Bronchial epithelial cell (primary cell): ENCODE measurements at regions not wholly inside any gene's neighbourhood (a gene's known extent, or its start where the extent isn't known, plus 50 kb on each side); places are given as distances from the start of the nearest gene placed in this dataset.

ENCODE experiments used
- DNase-seq: peaks from one replicate; pipeline ENCODE4 v3.0.0-alpha.2; 2010; ENCODE audit warnings: low read depth
- FAIRE-seq: peaks from 2 replicates; lab custom pipeline; 2011; peaks lifted over from hg19 to GRCh38; lab: Jason Lieb, UNC
- H3K27me3 ChIP-seq: 2 replicates; pipeline ENCODE4 v1.5.1; 2011; ENCODE audit warnings: low read length; ENCODE audit not compliant: control insufficient read depth, insufficient read depth
- H3K36me3 ChIP-seq: 2 replicates; pipeline ENCODE4 v1.5.1; 2011; ENCODE audit warnings: low read length; ENCODE audit not compliant: control insufficient read depth, insufficient read depth
- H3K4me3 ChIP-seq: 2 replicates; pipeline ENCODE4 v1.5.1; 2011; ENCODE audit warnings: mild to moderate bottlenecking, low read depth, low read length, control low read depth
- CTCF ChIP-seq: IDR thresholded peaks from 2 replicates; pipeline ENCODE4 v1.5.1; 2011; ENCODE audit warnings: mild to moderate bottlenecking, moderate library complexity, low read length, control low read depth, inconsistent platforms; ENCODE audit not compliant: insufficient read depth, severe bottlenecking

- no peak for TF ChIP-seq CTCF
- FAIRE-seq (peak; percentile 73), DNase-seq (no peak)
- Histone ChIP-seq H3K27me3 (no peaks in the 10 kb centered on the region), H3K4me3 (no peak overlapping the region), H3K36me3 (no peaks in the 10 kb centered on the region)
Observed at GRCh38 chr2:194327196-194327888, 1329.7 kb upstream of the SLC39A10 start.

GRCh38 chr2:194323740-194324139, 1333.3 kb upstream of the SLC39A10 start:
- H3K36me3 ChIP-seq, result no peaks in the 10 kb centered on the region
- H3K27me3 ChIP-seq, result no peaks in the 10 kb centered on the region
- FAIRE-seq (no peak), DNase-seq (no peak)
- H3K4me3 ChIP-seq, result no peak overlapping the region
- no peak for TF ChIP-seq CTCF

DNA sequence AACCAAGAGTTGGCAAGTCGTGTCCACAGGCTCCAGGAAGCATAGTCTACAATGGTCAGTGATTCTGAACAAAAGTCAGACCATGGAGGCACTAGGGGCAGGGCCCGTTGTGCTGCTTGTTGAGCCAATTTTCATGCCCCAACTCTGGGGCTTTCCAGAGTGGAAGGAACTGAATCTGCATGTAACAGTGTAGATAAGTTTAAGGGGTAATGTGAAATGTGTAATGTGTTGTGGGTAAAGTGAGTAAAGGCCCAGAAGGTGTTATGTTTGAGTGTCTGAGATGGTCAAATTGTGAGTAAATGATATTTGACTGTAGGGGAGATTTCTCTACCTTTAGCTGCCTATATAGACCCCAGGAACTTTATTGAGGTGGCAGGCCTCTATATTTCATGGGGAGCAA, 1336.5 kb upstream of the SLC39A10 start:
- FAIRE-seq (no peak), DNase-seq (no peak)
- Histone ChIP-seq H3K36me3 (no peaks in the 10 kb centered on the region), H3K27me3 (no peaks in the 10 kb centered on the region), H3K4me3 (no peak overlapping the region)
- no peak for TF ChIP-seq CTCF

- DNase-seq (peak; percentile 12), FAIRE-seq (peak; percentile 18)
- H3K36me3 ChIP-seq, result no peaks in the 10 kb centered on the region
- TF ChIP-seq CTCF, result peak; percentile 30
- no peaks in the 10 kb centered on the region for H3K27me3 ChIP-seq
- H3K4me3 ChIP-seq, result no peak overlapping the region
Observed at GRCh38 chr2:194319222-194319992, 1337.6 kb upstream of the SLC39A10 start.

DNA sequence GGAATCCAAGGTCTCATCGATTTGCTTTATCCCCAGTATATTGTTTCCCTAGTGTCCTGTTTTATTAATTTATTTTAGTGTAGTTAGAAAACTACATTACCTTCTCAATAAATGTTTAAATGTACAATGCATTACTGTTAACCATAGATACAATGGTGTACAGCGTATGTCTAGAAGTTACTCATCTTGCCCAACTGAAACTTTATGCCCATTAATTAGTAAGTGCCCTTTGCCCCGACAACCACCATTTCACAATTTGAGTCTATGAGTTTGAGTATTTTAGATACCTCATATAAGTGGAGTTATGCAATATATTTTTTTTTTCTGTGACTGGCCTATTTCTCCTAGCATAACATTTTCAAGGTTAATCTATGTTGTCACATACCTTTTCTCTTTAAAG, 1343.0 kb upstream of the SLC39A10 start:
- DNase-seq (no peak), FAIRE-seq (no peak)
- TF ChIP-seq CTCF, result no peak
- Histone ChIP-seq H3K4me3 (no peak overlapping the region), H3K36me3 (no peaks in the 10 kb centered on the region), H3K27me3 (no peaks in the 10 kb centered on the region)

- TF ChIP-seq CTCF, result no peak
- FAIRE-seq (no peak), DNase-seq (no peak)
- H3K36me3 ChIP-seq, result no peaks in the 10 kb centered on the region
- no peak overlapping the region for H3K4me3 ChIP-seq
- no peaks in the 10 kb centered on the region for H3K27me3 ChIP-seq
Observed at GRCh38 chr2:194304191-194304590, 1352.8 kb upstream of the SLC39A10 start.
